Hepatocyte (in vitro differentiated cells): ENCODE measurements at regions not wholly inside any gene's neighbourhood (a gene's known extent, or its start where the extent isn't known, plus 50 kb on each side); places are given as distances from the start of the nearest gene placed in this dataset.

Experiments used
- EZH2 ChIP-seq: fragments of 200-600 bp; sonication (generic); IDR thresholded peaks from 2 replicates; pipeline ENCODE4 v1.6.1; 2016; ENCODE audit warnings: antibody characterized with exemption, mild to moderate bottlenecking, borderline replicate concordance
- EZH2phosphoT487 ChIP-seq: fragments of 200-600 bp; sonication (generic); IDR thresholded peaks from one replicate; pipeline ENCODE4 v1.6.1; 2018; ENCODE audit warnings: antibody characterized with exemption, mild to moderate bottlenecking, low read depth, moderate library complexity; ENCODE audit not compliant: unreplicated experiment, severe bottlenecking
- TF ChIP-seq, protein P1 (sequence below): fragments of 200-600 bp; sonication (generic); IDR thresholded peaks from 2 replicates; pipeline ENCODE4 v1.5.1; 2016; ENCODE audit warnings: antibody characterized with exemption, mild to moderate bottlenecking; ENCODE audit not compliant: poor library complexity

DNA sequence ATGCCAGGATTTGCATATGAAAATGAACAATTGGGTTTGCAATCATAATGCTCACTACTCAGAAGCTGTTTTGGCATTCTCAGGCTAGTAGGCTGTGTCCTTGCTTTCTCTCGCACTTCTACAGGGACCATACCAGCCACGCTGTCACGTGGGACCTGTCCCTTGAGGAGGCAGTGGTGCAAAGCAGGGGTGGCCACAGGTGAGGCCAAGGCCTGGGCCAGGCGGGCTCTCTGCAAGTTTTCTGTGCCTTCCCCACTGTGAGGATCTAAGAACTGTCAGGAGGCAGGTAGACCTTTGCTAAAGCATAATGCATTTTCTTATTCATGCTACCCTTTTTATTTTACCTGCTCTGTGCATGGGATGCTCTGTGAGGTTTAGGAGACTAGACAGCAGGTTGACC is 89.4 kb upstream of the IRS2 start:
- TF ChIP-seq, protein P1, sequence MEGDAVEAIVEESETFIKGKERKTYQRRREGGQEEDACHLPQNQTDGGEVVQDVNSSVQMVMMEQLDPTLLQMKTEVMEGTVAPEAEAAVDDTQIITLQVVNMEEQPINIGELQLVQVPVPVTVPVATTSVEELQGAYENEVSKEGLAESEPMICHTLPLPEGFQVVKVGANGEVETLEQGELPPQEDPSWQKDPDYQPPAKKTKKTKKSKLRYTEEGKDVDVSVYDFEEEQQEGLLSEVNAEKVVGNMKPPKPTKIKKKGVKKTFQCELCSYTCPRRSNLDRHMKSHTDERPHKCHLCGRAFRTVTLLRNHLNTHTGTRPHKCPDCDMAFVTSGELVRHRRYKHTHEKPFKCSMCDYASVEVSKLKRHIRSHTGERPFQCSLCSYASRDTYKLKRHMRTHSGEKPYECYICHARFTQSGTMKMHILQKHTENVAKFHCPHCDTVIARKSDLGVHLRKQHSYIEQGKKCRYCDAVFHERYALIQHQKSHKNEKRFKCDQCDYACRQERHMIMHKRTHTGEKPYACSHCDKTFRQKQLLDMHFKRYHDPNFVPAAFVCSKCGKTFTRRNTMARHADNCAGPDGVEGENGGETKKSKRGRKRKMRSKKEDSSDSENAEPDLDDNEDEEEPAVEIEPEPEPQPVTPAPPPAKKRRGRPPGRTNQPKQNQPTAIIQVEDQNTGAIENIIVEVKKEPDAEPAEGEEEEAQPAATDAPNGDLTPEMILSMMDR = no peak
- TF ChIP-seq EZH2 (no peak), EZH2phosphoT487 (no peak)
